HCT116 (cell line): ENCODE measurements at regions not wholly inside any gene's neighbourhood (a gene's known extent, or its start where the extent isn't known, plus 50 kb on each side); places are given as distances from the start of the nearest gene placed in this dataset.

ENCODE experiments used
- ATAC-seq: fragments of 200-7000 bp; cut with Tn5 transposase; 2 replicates; pipeline ENCODE4 v1.9.1; 2020; ENCODE audit warnings: mild to moderate bottlenecking, moderate library complexity
- BruUV-seq: library from RNA; stranded (reverse); fragments of 400-500 nt; replicated peaks from 2 replicates; lab custom pipeline; 2021; lab: Mats Ljungman, UMichigan
- CTCF ChIA-PET: fragments of 300-600 bp; sonication (Branson Sonifier 250); formaldehyde crosslinking; loops from one replicate; lab custom pipeline; 2021; ENCODE audit warnings: antibody characterized with exemption; lab: Charles Lee
- POLR2A ChIA-PET: fragments of 300-600, 350-600 bp; sonication (Branson Sonifier 250); formaldehyde crosslinking; loops from one replicate; lab custom pipeline; 2021; ENCODE audit warnings: antibody characterized with exemption; lab: Charles Lee
- RAD21 ChIA-PET, 2 experiments: fragments of 300-600 bp; sonication (Branson Sonifier 250); formaldehyde crosslinking; loops; one replicate each; lab custom pipeline; 2023; ENCODE audit warnings: low total read pairs in 2 of 2; ENCODE audit not compliant: uncharacterized antibody in 2 of 2, unreplicated experiment in 2 of 2, low non-redundant PET in 1 of 2; lab: Charles Lee
- DNase-seq: peaks from one replicate; pipeline ENCODE4 v3.0.0-alpha.2; 2010; ENCODE audit warnings: low read depth, low spot score
- H2AFZ ChIP-seq: fragments of 200-600 bp; shearing (Covaris generic), sonication (generic); 2 replicates; pipeline ENCODE4 v1.6.1; 2017; ENCODE audit warnings: low read depth, mixed run types, mixed read lengths, antibody characterized with exemption, low read length; ENCODE audit not compliant: poor library complexity, severe bottlenecking
- H3K27ac ChIP-seq: 2 replicates; pipeline ENCODE4 v1.5.1; 2012; ENCODE audit warnings: low read depth, low read length
- H3K27me3 ChIP-seq: fragments of 200-600 bp; sonication (generic); 2 replicates; pipeline ENCODE4 v1.6.1; 2016; ENCODE audit warnings: mixed run types, low read length, mixed read lengths; ENCODE audit not compliant: insufficient read depth
- H3K36me3 ChIP-seq, 2 experiments: fragments of 200-500 bp in 1 of 2; fragments of 200-600 bp in 1 of 2; sonication (Bioruptor generic) in 1 of 2; sonication (generic) in 1 of 2; 2 replicates each; pipeline versions ENCODE4 v1.5.1 to v1.6.1; 2014 to 2016; ENCODE audit warnings: low read length in 2 of 2, inconsistent platforms in 1 of 2, mixed read lengths in 1 of 2, mixed run types in 1 of 2; ENCODE audit not compliant: insufficient read depth in 2 of 2, control insufficient read depth in 1 of 2
- H3K4me1 ChIP-seq, 2 experiments: fragments of 200-600 bp in 1 of 2; sonication (generic) in 1 of 2; 2 replicates each; pipeline versions ENCODE4 v1.5.1 to v1.6.1; 2012 to 2017; ENCODE audit warnings: low read length in 2 of 2, inconsistent platforms in 1 of 2, mild to moderate bottlenecking in 1 of 2, mixed read lengths in 1 of 2, mixed run types in 1 of 2, moderate library complexity in 1 of 2; ENCODE audit not compliant: insufficient read depth in 2 of 2, control insufficient read depth in 1 of 2
- H3K4me2 ChIP-seq: fragments of 200-600 bp; sonication (generic); 2 replicates; pipeline ENCODE4 v1.6.1; 2017; ENCODE audit warnings: mixed run types, low read length, mixed read lengths
- H3K4me3 ChIP-seq, 2 experiments: fragments of 200-600 bp in 1 of 2; sonication (generic) in 1 of 2; replicated peaks in 1 of 2; 2 replicates each; pipeline ENCODE4 v1.5.1; 2011 to 2016; ENCODE audit warnings: low read length in 2 of 2, control low read depth in 1 of 2, low read depth in 1 of 2, mild to moderate bottlenecking in 1 of 2, mixed read lengths in 1 of 2, mixed run types in 1 of 2
- H3K79me2 ChIP-seq: fragments of 200-600 bp; sonication (generic); 2 replicates; pipeline ENCODE4 v1.6.1; 2017; ENCODE audit warnings: mild to moderate bottlenecking, mixed run types, low read length, moderate library complexity, mixed read lengths; ENCODE audit not compliant: insufficient read depth
- H3K9ac ChIP-seq: fragments of 200-600 bp; sonication (generic); 2 replicates; pipeline ENCODE4 v1.6.1; 2016; ENCODE audit warnings: low read length, mixed read lengths
- H3K9me2 ChIP-seq: fragments of 200-600 bp; sonication (generic), shearing (Covaris generic); 2 replicates; pipeline ENCODE4 v1.6.1; 2017; ENCODE audit warnings: mixed run types, mild to moderate bottlenecking, moderate library complexity; ENCODE audit not compliant: insufficient read depth
- H3K9me3 ChIP-seq, 2 experiments: fragments of 200-500 bp in 1 of 2; fragments of 200-600 bp in 1 of 2; sonication (Bioruptor generic) in 1 of 2; sonication (generic) in 1 of 2; 2 replicates each; pipeline ENCODE4 v1.6.1; 2014 to 2017; ENCODE audit warnings: low read length in 2 of 2, mixed read lengths in 2 of 2, inconsistent platforms in 1 of 2, low read depth in 1 of 2, mild to moderate bottlenecking in 1 of 2, mixed run types in 1 of 2, moderate library complexity in 1 of 2; ENCODE audit not compliant: control insufficient read depth in 1 of 2, insufficient read depth in 1 of 2
- H4K20me1 ChIP-seq: fragments of 200-600 bp; sonication (generic), shearing (Covaris generic); 2 replicates; pipeline ENCODE4 v1.6.1; 2017; ENCODE audit warnings: mixed run types, mild to moderate bottlenecking, moderate library complexity; ENCODE audit not compliant: insufficient read depth
- CBX3 ChIP-seq: IDR thresholded peaks from 2 replicates; pipeline ENCODE4 v1.6.1; 2012; ENCODE audit warnings: low read depth
- CEBPB ChIP-seq: IDR thresholded peaks from 2 replicates; pipeline ENCODE4 v1.6.1; 2012; ENCODE audit warnings: low read depth
- EGR1 ChIP-seq: IDR thresholded peaks from 2 replicates; pipeline ENCODE4 v1.6.1; 2012; ENCODE audit warnings: low read depth
- EZH2 ChIP-seq: fragments of 200-600 bp; sonication (generic); IDR thresholded peaks from 2 replicates; pipeline ENCODE4 v1.6.1; 2017; ENCODE audit warnings: antibody characterized with exemption, mixed run types
- EZH2phosphoT487 ChIP-seq: fragments of 200-600 bp; IDR thresholded peaks from 2 replicates; pipeline ENCODE4 v1.6.1; 2018; ENCODE audit warnings: antibody characterized with exemption, borderline replicate concordance
- FOSL1 ChIP-seq: IDR thresholded peaks from 2 replicates; pipeline ENCODE4 v1.6.1; 2012; ENCODE audit warnings: low read depth
- JUND ChIP-seq: IDR thresholded peaks from 2 replicates; pipeline ENCODE4 v1.6.1; 2012
- POLR2A ChIP-seq: IDR thresholded peaks from 2 replicates; pipeline ENCODE4 v1.7.0; 2011; ENCODE audit warnings: borderline replicate concordance; ENCODE audit not compliant: insufficient read depth, insufficient read length; ENCODE audit errors: extremely low read depth
- POLR2AphosphoS5 ChIP-seq: IDR thresholded peaks from 2 replicates; pipeline ENCODE4 v1.6.1; 2011; ENCODE audit warnings: mild to moderate bottlenecking, low read depth, low read length, moderate library complexity
- REST ChIP-seq: IDR thresholded peaks from 2 replicates; pipeline ENCODE4 v1.6.1; 2012; ENCODE audit warnings: low read depth
- SIN3A ChIP-seq: IDR thresholded peaks from 2 replicates; pipeline ENCODE4 v1.6.1; 2012; ENCODE audit warnings: low read depth
- TCF7L2 ChIP-seq: IDR thresholded peaks from 2 replicates; pipeline ENCODE4 v1.7.0; 2011; ENCODE audit warnings: borderline replicate concordance, inconsistent platforms; ENCODE audit not compliant: insufficient read depth, insufficient read length; ENCODE audit errors: extremely low read depth
- ZBTB33 ChIP-seq: IDR thresholded peaks from 2 replicates; pipeline ENCODE4 v1.6.1; 2011; ENCODE audit warnings: mild to moderate bottlenecking, low read length, moderate library complexity; ENCODE audit not compliant: insufficient replicate concordance; ENCODE audit errors: extremely low read depth
- ZFX ChIP-seq: fragments of 450-650 bp; IDR thresholded peaks from 2 replicates; pipeline ENCODE4 v1.6.1; 2017
- intact Hi-C: fragments of 100-400 bp; cut with micrococcal nuclease; formaldehyde crosslinking; loops from 2 replicates; pipeline ENCODE4 v1.10.0; 2022
- TF ChIP-seq, protein P1 (sequence below): IDR thresholded peaks from 2 replicates; pipeline ENCODE4 v1.6.1; 2012
- TF ChIP-seq, protein P2 (sequence below): IDR thresholded peaks from 2 replicates; pipeline ENCODE4 v1.6.1; 2012

DNA sequence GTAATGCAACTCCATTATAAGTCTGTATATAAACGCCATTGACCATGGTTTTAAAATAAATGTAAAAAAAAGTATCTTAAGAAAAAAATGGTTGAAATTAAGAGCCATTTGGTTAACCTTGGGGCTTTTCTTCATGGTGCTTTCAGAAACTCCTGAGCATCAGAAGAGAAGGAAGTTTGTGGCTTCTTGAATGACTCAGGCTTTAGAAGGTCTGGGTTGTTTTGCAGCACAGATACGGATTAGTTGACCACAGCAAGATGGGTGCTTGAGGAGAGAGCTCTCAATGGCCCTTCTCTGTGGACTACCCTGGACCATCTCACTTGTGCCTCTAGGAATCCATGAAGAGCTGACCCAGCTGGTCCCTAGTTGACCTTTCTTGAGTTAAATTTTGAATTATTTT, 189.5 kb downstream of the TMEM38B start:
- TF ChIP-seq, protein P1, sequence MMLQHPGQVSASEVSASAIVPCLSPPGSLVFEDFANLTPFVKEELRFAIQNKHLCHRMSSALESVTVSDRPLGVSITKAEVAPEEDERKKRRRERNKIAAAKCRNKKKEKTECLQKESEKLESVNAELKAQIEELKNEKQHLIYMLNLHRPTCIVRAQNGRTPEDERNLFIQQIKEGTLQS: no peak
- TF ChIP-seq POLR2AphosphoS5 (no peak), ZFX (no peak), POLR2A (no peak), FOSL1 (no peak)
- no peaks in the 10 kb centered on the region for H3K9me2 ChIP-seq
- BruUV-seq: no TSS peak
- H4K20me1 ChIP-seq: no peaks in the 10 kb centered on the region
- no peaks in the 10 kb centered on the region for H3K9me3 ChIP-seq
- H3K4me3 ChIP-seq: no peak overlapping the region
- H3K36me3 ChIP-seq: no peaks in the 10 kb centered on the region
- ATAC-seq (no peak), DNase-seq (no peak)
- no peaks in the 10 kb centered on the region for H3K27me3 ChIP-seq
- RAD21 ChIA-PET: no interaction called here
- no peak overlapping the region for H3K9ac ChIP-seq
- CTCF ChIA-PET: no interaction called here
- intact Hi-C loops: loop anchor here (5.0 kb wide), 1 partner anchor 457 kb away; no protein-coding TSS in a partner anchor
- no peaks in the 10 kb centered on the region for H3K4me1 ChIP-seq
- H3K27ac ChIP-seq: no peak overlapping the region
- no peak overlapping the region for H2AFZ ChIP-seq
- no peaks in the 10 kb centered on the region for H3K79me2 ChIP-seq
- H3K4me2 ChIP-seq: no peak overlapping the region
- POLR2A ChIA-PET: no interaction called here

GRCh38 chr9:105884416-105884815, 190.1 kb downstream of the TMEM38B start:
- no peaks in the 10 kb centered on the region for H3K27me3 ChIP-seq
- RAD21 ChIA-PET: no interaction called here
- no peaks in the 10 kb centered on the region for H3K79me2 ChIP-seq
- no peaks in the 10 kb centered on the region for H3K4me1 ChIP-seq
- CTCF ChIA-PET: no interaction called here
- POLR2A ChIA-PET: no interaction called here
- ATAC-seq (no peak), DNase-seq (no peak)
- H3K4me2 ChIP-seq: no peak overlapping the region
- H3K9me3 ChIP-seq: no peaks in the 10 kb centered on the region
- H4K20me1 ChIP-seq: no peaks in the 10 kb centered on the region
- no peak overlapping the region for H3K27ac ChIP-seq
- no peak overlapping the region for H2AFZ ChIP-seq
- H3K36me3 ChIP-seq: no peaks in the 10 kb centered on the region
- intact Hi-C loops: loop anchor here (5.0 kb wide), 1 partner anchor 457 kb away; no protein-coding TSS in a partner anchor
- BruUV-seq: no TSS peak
- no peak overlapping the region for H3K9ac ChIP-seq
- H3K4me3 ChIP-seq: no peak overlapping the region
- H3K9me2 ChIP-seq: no peaks in the 10 kb centered on the region
- TF ChIP-seq, protein P2, sequence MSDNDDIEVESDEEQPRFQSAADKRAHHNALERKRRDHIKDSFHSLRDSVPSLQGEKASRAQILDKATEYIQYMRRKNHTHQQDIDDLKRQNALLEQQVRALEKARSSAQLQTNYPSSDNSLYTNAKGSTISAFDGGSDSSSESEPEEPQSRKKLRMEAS: no peak
- TF ChIP-seq CBX3 (no peak), SIN3A (no peak), EZH2phosphoT487 (no peak), FOSL1 (no peak), EGR1 (no peak), POLR2A (no peak), TCF7L2 (no peak), ZBTB33 (no peak), ZFX (no peak), REST (no peak), CEBPB (no peak), EZH2 (no peak), JUND (no peak), POLR2AphosphoS5 (no peak)
